Astrocyte (in vitro differentiated cells and primary cell): ENCODE measurements at regions not wholly inside any gene's neighbourhood (a gene's known extent, or its start where the extent isn't known, plus 50 kb on each side); places are given as distances from the start of the nearest gene placed in this dataset.

Source experiments
- DNase-seq: peaks from one replicate; pipeline ENCODE4 v3.0.0-alpha.2; 2010; ENCODE audit warnings: low read depth
- FAIRE-seq: peaks from 2 replicates; lab custom pipeline; 2011; peaks lifted over from hg19 to GRCh38; lab: Jason Lieb, UNC
- H2AFZ ChIP-seq: 2 replicates; pipeline ENCODE4 v1.6.0; 2012; ENCODE audit warnings: low read depth, low read length, inconsistent platforms
- H3K27ac ChIP-seq: 2 replicates; pipeline ENCODE4 v1.5.1; 2011; ENCODE audit warnings: low read depth, low read length, inconsistent platforms
- H3K27me3 ChIP-seq: 2 replicates; pipeline ENCODE4 v1.6.0; 2011; ENCODE audit warnings: low read length, inconsistent platforms; ENCODE audit not compliant: insufficient read depth
- H3K36me3 ChIP-seq: 2 replicates; pipeline ENCODE4 v1.5.1; 2011; ENCODE audit warnings: low read length, inconsistent platforms; ENCODE audit not compliant: insufficient read depth
- H3K4me1 ChIP-seq: 2 replicates; pipeline ENCODE4 v1.5.1; 2011; ENCODE audit warnings: low read length, inconsistent platforms; ENCODE audit not compliant: insufficient read depth
- H3K4me2 ChIP-seq: 2 replicates; pipeline ENCODE4 v1.6.0; 2012; ENCODE audit warnings: low read length, inconsistent platforms
- H3K4me3 ChIP-seq: 2 replicates; pipeline ENCODE4 v1.5.1; 2011; ENCODE audit warnings: low read depth, mild to moderate bottlenecking, low read length, inconsistent platforms; ENCODE audit not compliant: insufficient read depth
- H3K79me2 ChIP-seq: 2 replicates; pipeline ENCODE4 v1.6.0; 2012; ENCODE audit warnings: mild to moderate bottlenecking, low read length, inconsistent platforms; ENCODE audit not compliant: insufficient read depth
- H3K9ac ChIP-seq: 2 replicates; pipeline ENCODE4 v1.6.0; 2012; ENCODE audit warnings: mild to moderate bottlenecking, low read length, inconsistent platforms
- H3K9me3 ChIP-seq: 2 replicates; pipeline ENCODE4 v1.5.1; 2012; ENCODE audit warnings: low read depth, mild to moderate bottlenecking, low read length, inconsistent platforms; ENCODE audit not compliant: insufficient read depth
- H4K20me1 ChIP-seq: 2 replicates; pipeline ENCODE4 v1.6.0; 2012; ENCODE audit warnings: low read length, inconsistent platforms; ENCODE audit not compliant: insufficient read depth
- H3K27ac Mint-ChIP-seq: one replicate; pipeline ENCODE4 v1.8.0; 2021; ENCODE audit warnings: mild to moderate bottlenecking, mixed read lengths; ENCODE audit not compliant: unreplicated experiment
- H3K27me3 Mint-ChIP-seq: one replicate; pipeline ENCODE4 v1.8.0; 2021; ENCODE audit warnings: low read depth, mixed read lengths; ENCODE audit not compliant: unreplicated experiment
- H3K36me3 Mint-ChIP-seq: one replicate; pipeline ENCODE4 v1.8.0; 2021; ENCODE audit warnings: low read depth, mixed read lengths; ENCODE audit not compliant: unreplicated experiment
- H3K4me1 Mint-ChIP-seq: one replicate; pipeline ENCODE4 v1.8.0; 2021; ENCODE audit warnings: low read depth, mixed read lengths; ENCODE audit not compliant: unreplicated experiment
- H3K4me3 Mint-ChIP-seq: one replicate; pipeline ENCODE4 v1.8.0; 2021; ENCODE audit warnings: mild to moderate bottlenecking, moderate library complexity, mixed read lengths; ENCODE audit not compliant: unreplicated experiment
- H3K9me3 Mint-ChIP-seq: one replicate; pipeline ENCODE4 v1.8.0; 2021; ENCODE audit warnings: mild to moderate bottlenecking, mixed read lengths; ENCODE audit not compliant: unreplicated experiment
- EZH2 ChIP-seq: IDR thresholded peaks from 2 replicates; pipeline ENCODE4 v1.6.1; 2012; ENCODE audit warnings: mild to moderate bottlenecking, low read length, inconsistent platforms; ENCODE audit not compliant: insufficient read depth
- TF ChIP-seq, protein P1 (sequence below): IDR thresholded peaks from 2 replicates; pipeline ENCODE4 v1.5.1; 2011; ENCODE audit warnings: low read depth, mild to moderate bottlenecking, inconsistent platforms, low read length, moderate library complexity; ENCODE audit not compliant: insufficient read depth

DNA sequence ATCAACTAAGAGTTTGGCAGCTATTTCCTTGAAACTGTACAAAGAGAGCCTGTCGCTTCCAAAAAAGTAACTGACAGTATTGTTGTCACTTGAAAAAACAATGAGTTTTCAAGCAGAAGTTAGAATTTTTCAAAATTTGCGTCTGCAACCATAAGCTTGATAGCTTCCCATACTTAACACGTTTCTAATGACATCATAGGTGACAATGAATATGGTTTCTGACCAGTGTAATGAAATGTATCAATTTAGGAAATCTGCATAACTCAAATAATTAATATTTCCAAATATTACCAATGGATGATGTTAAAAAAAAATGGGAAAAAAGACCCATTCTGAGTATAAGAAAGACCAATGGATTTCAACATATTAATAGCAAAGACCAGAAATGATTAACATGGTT, 165.4 kb upstream of the CRY1 start:
- TF ChIP-seq, protein P1, sequence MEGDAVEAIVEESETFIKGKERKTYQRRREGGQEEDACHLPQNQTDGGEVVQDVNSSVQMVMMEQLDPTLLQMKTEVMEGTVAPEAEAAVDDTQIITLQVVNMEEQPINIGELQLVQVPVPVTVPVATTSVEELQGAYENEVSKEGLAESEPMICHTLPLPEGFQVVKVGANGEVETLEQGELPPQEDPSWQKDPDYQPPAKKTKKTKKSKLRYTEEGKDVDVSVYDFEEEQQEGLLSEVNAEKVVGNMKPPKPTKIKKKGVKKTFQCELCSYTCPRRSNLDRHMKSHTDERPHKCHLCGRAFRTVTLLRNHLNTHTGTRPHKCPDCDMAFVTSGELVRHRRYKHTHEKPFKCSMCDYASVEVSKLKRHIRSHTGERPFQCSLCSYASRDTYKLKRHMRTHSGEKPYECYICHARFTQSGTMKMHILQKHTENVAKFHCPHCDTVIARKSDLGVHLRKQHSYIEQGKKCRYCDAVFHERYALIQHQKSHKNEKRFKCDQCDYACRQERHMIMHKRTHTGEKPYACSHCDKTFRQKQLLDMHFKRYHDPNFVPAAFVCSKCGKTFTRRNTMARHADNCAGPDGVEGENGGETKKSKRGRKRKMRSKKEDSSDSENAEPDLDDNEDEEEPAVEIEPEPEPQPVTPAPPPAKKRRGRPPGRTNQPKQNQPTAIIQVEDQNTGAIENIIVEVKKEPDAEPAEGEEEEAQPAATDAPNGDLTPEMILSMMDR = no peak
- TF ChIP-seq EZH2 = no peak
- Histone ChIP-seq H3K36me3 (no peaks in the 10 kb centered on the region), H3K27ac (no peak overlapping the region), H4K20me1 (no peaks in the 10 kb centered on the region), H3K4me1 (no peaks in the 10 kb centered on the region), H3K27me3 (no peaks in the 10 kb centered on the region), H3K79me2 (no peaks in the 10 kb centered on the region), H3K4me2 (no peak overlapping the region), H3K9ac (no peak overlapping the region), H2AFZ (no peak overlapping the region), H3K4me3 (no peak overlapping the region), H3K9me3 (no peaks in the 10 kb centered on the region)
- Mint-ChIP-seq H3K27ac (no peak overlapping the region), H3K36me3 (no peaks in the 10 kb centered on the region), H3K9me3 (peaks cover 3% of the 10 kb centered on the region), H3K27me3 (peaks cover 4% of the 10 kb centered on the region), H3K4me3 (no peak overlapping the region), H3K4me1 (no peaks in the 10 kb centered on the region)
- FAIRE-seq = no peak
- no peak for DNase-seq

DNA sequence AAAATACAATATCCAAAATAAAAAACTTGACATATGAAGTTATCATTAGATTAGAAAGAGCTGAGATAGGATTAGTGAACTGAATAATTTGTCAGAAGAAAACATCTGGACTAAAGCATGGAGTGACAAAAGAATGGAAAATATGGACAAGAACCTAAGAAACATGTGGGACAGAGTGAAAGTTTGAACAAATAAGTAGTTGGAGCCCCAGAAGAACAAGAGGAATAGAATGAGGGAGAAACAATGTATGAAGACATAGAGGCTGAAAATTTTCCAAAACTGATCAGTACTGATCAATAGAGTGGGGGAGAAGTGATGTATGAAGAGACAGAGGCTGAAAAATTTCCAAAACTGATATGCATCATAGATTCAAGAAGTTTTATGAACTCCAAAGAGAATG, 170.6 kb upstream of the CRY1 start:
- no peaks in the 10 kb centered on the region for H3K4me1 ChIP-seq
- no peak for DNase-seq
- Mint-ChIP-seq H3K27me3 (peaks cover 3% of the 10 kb centered on the region), H3K36me3 (no peaks in the 10 kb centered on the region), H3K9me3 (no peaks in the 10 kb centered on the region), H3K27ac (no peak overlapping the region), H3K4me3 (no peak overlapping the region), H3K4me1 (no peaks in the 10 kb centered on the region)
- H3K36me3 ChIP-seq = no peaks in the 10 kb centered on the region
- no peaks in the 10 kb centered on the region for H3K27me3 ChIP-seq
- no peak overlapping the region for H3K4me3 ChIP-seq
- H3K9ac ChIP-seq = no peak overlapping the region
- H3K9me3 ChIP-seq = no peaks in the 10 kb centered on the region
- no peak overlapping the region for H2AFZ ChIP-seq
- no peak overlapping the region for H3K27ac ChIP-seq
- no peaks in the 10 kb centered on the region for H3K79me2 ChIP-seq
- TF ChIP-seq, protein P1 = no peak
- TF ChIP-seq EZH2 = no peak
- H4K20me1 ChIP-seq = no peaks in the 10 kb centered on the region
- H3K4me2 ChIP-seq = no peak overlapping the region
- no peak for FAIRE-seq

DNA sequence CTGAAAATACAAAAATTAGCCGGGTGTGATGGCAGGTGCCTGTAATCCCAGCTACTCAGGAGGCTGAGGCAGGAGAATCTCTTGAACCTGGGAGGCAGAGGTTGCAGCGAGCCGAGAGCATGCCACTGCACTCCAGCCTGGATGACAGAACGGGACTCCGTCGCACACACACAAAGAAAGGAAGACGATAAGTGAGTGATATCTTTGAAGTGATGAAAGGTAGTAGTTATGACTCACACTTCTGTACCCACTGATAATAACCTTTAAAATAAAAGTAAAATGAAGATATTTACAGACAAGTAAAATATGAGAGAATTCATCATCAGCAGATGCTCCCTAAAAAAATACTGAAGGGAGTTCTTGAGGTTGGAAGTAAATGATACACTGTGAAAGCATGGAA, 171.3 kb upstream of the CRY1 start:
- H4K20me1 ChIP-seq = no peaks in the 10 kb centered on the region
- no peak overlapping the region for H3K4me3 ChIP-seq
- no peaks in the 10 kb centered on the region for H3K4me1 ChIP-seq
- H3K79me2 ChIP-seq = no peaks in the 10 kb centered on the region
- H3K9me3 ChIP-seq = no peaks in the 10 kb centered on the region
- no peak overlapping the region for H3K27ac Mint-ChIP-seq
- FAIRE-seq (no peak), DNase-seq (no peak)
- H3K27ac ChIP-seq = no peak overlapping the region
- H3K36me3 Mint-ChIP-seq = no peaks in the 10 kb centered on the region
- no peak overlapping the region for H3K9ac ChIP-seq
- H3K4me3 Mint-ChIP-seq = no peak overlapping the region
- H3K9me3 Mint-ChIP-seq = no peaks in the 10 kb centered on the region
- no peak overlapping the region for H2AFZ ChIP-seq
- H3K36me3 ChIP-seq = no peaks in the 10 kb centered on the region
- H3K4me1 Mint-ChIP-seq = no peaks in the 10 kb centered on the region
- H3K27me3 ChIP-seq = no peaks in the 10 kb centered on the region
- TF ChIP-seq, protein P1 = no peak
- no peak for TF ChIP-seq EZH2
- H3K27me3 Mint-ChIP-seq = peaks cover 9% of the 10 kb centered on the region
- H3K4me2 ChIP-seq = no peak overlapping the region
